Neural cell (in vitro differentiated cells): ENCODE measurements at regions not wholly inside any gene's neighbourhood (a gene's known extent, or its start where the extent isn't known, plus 50 kb on each side); places are given as distances from the start of the nearest gene placed in this dataset.

ENCODE experiments used
- CTCF ChIP-seq: fragments of 450-650 bp; IDR thresholded peaks from 2 replicates; pipeline ENCODE4 v1.5.1; 2014; ENCODE audit warnings: antibody characterized with exemption, mild to moderate bottlenecking, moderate library complexity; ENCODE audit not compliant: poor library complexity, severe bottlenecking
- EP300 ChIP-seq: fragments of 450-650 bp; conservative IDR thresholded peaks from 2 replicates; pipeline ENCODE4 v1.6.1; 2014; ENCODE audit warnings: antibody characterized with exemption, mild to moderate bottlenecking, moderate library complexity; ENCODE audit not compliant: poor library complexity, severe bottlenecking
- EZH2 ChIP-seq: fragments of 200-600, 300-800 bp; shearing (Covaris generic), sonication (generic); IDR thresholded peaks from 2 replicates; pipeline ENCODE4 v1.6.1; 2014; ENCODE audit warnings: antibody characterized with exemption, low read length, borderline replicate concordance, mild to moderate bottlenecking; ENCODE audit not compliant: insufficient read depth, poor library complexity, severe bottlenecking
- MXI1 ChIP-seq: fragments of 450-650 bp; conservative IDR thresholded peaks from 2 replicates; pipeline ENCODE4 v1.6.1; 2014; ENCODE audit warnings: antibody characterized with exemption, mild to moderate bottlenecking; ENCODE audit not compliant: poor library complexity, severe bottlenecking
- POLR2AphosphoS5 ChIP-seq: IDR thresholded peaks from 2 replicates; pipeline ENCODE4 v1.6.1; 2012
- SMC3 ChIP-seq: fragments of 450-650 bp; conservative IDR thresholded peaks from 2 replicates; pipeline ENCODE4 v1.6.1; 2014; ENCODE audit warnings: antibody characterized with exemption, mild to moderate bottlenecking, moderate library complexity; ENCODE audit not compliant: poor library complexity
- TAF1 ChIP-seq: IDR thresholded peaks from 2 replicates; pipeline ENCODE4 v1.6.1; 2012; ENCODE audit warnings: low read depth

GRCh38 chr5:67774267-67774552 is 441.3 kb upstream of the PIK3R1 start:
- TF ChIP-seq EP300 (no peak), CTCF (no peak), TAF1 (no peak), EZH2 (no peak), POLR2AphosphoS5 (no peak), MXI1 (no peak), SMC3 (no peak)
